Ovary (tissue), 7 donors: ENCODE measurements at regions not wholly inside any gene's neighbourhood (a gene's known extent, or its start where the extent isn't known, plus 50 kb on each side); places are given as distances from the start of the nearest gene placed in this dataset.

Experiments used
- DNase-seq, 5 donors: peaks; one replicate each; pipeline ENCODE4 v3.0.0-alpha.2; 2019 to 2020
- H3K27ac ChIP-seq, 2 donors: fragments of 200-600 bp; one replicate each; pipeline versions ENCODE4 v1.5.1 to v1.8.0; 2019 to 2022
- H3K27me3 ChIP-seq: fragments of 200-600 bp; one replicate; pipeline ENCODE4 v1.8.0; 2022
- H3K36me3 ChIP-seq: fragments of 200-600 bp; sonication (generic); one replicate; pipeline ENCODE4 v1.5.1; 2019
- H3K4me1 ChIP-seq: one replicate; pipeline ENCODE4 v1.8.1; 2013; ENCODE audit warnings: mild to moderate bottlenecking, moderate library complexity; ENCODE audit not compliant: insufficient read depth
- H3K4me3 ChIP-seq: fragments of 200-600 bp; sonication (generic); one replicate; pipeline ENCODE4 v1.5.1; 2017
- H3K9me3 ChIP-seq, 2 donors: fragments of 200-600 bp in 1 of 2; sonication (generic) in 1 of 2; one replicate each; pipeline versions ENCODE4 v1.5.1 to v1.8.1; 2013 to 2019; ENCODE audit warnings: mild to moderate bottlenecking in 1 of 2, moderate library complexity in 1 of 2
- CTCF ChIP-seq, 3 donors: fragments of 450-650 bp in 2 of 3; fragments of 200-600 bp in 1 of 3; IDR thresholded peaks; one replicate each; pipeline versions ENCODE4 v1.5.1 to v1.8.0; 2016 to 2022; ENCODE audit warnings: antibody characterized with exemption in 3 of 3, mild to moderate bottlenecking in 1 of 3
- EP300 ChIP-seq: sonication (generic); formaldehyde crosslinking; IDR thresholded peaks from one replicate; pipeline ENCODE4 v1.6.1; 2017; ENCODE audit warnings: antibody characterized with exemption
- POLR2A ChIP-seq: fragments of 450-650 bp; IDR thresholded peaks from one replicate; pipeline ENCODE4 v1.6.1; 2017; ENCODE audit warnings: antibody characterized with exemption, mild to moderate bottlenecking, moderate library complexity
- WGBS, 3 donors: extraction: QIAGEN DNeasy Blood & Tissue Kit in 1 of 3; methylation state at CpG; one replicate each; pipeline versions ENCODE4 v1.1.5 to v1.1.7; 2013 to 2017; 5-methylcytosine and 5-hydroxymethylcytosine counted together
- intact Hi-C, 4 donors: fragments of 100-400 bp; cut with DNase I; formaldehyde crosslinking; loops; one replicate each; pipeline versions ENCODE4 v1.11.0 to v1.15.1; 2022 to 2023
- donor health status: DM: no; HTN: no; CAD: no; lungs with moderate emphysema.
- donor health status: DM: no; HTN: no; CAD: no.
- donor health status: Bipolar disorder and iron deficiency.
- donor health status: DM: no; HTN: no; CAD: no.
- donor health status: DM: yes; HTN: yes; CAD: no.

DNA sequence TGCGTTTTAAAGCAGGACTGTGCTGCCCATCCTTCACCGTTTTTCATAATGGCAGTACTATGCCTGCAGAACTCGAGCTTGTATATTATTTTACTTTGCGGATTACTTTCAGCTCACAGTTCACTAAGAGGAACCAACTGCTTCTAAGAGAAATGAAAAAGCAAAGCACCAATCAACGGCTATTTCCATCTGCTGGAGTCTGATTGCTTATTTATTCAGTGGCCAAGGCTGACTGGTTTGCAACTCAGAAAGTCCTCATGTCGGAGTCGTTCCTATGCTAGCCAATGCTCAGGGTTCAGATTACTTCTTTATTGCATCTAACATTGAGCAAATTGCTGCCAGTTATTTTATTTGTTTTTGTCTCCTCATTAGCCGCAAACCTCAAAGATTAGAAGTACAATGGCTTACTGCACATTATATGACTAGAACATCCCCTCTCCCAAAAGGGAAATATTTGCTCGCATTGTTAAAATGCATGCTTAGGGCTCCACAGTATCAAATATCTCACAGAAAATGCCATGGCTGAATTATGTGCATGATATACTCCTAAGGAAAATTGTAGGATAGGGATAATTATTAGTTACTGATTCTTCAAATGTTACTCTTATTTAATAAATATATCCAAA, 1628.2 kb upstream of the ADGRL3 start:
- no peak overlapping the region for H3K27ac ChIP-seq
- H3K27me3 ChIP-seq, result no peaks in the 10 kb centered on the region
- DNase-seq, result no peak
- WGBS, 3 donors, result 54 to 63% (median 59%) methylated on average over 9 of the region's 9 CpGs
- intact Hi-C loops, result no loop called here
- no peak for TF ChIP-seq EP300
- no peak for TF ChIP-seq CTCF (IDR thresholded peaks at IDR 0.05)
- TF ChIP-seq POLR2A, result no peak
- no peaks in the 10 kb centered on the region for H3K36me3 ChIP-seq
- no peaks in the 10 kb centered on the region for H3K9me3 ChIP-seq
- no peak overlapping the region for H3K4me3 ChIP-seq
- no peaks in the 10 kb centered on the region for H3K4me1 ChIP-seq

DNA sequence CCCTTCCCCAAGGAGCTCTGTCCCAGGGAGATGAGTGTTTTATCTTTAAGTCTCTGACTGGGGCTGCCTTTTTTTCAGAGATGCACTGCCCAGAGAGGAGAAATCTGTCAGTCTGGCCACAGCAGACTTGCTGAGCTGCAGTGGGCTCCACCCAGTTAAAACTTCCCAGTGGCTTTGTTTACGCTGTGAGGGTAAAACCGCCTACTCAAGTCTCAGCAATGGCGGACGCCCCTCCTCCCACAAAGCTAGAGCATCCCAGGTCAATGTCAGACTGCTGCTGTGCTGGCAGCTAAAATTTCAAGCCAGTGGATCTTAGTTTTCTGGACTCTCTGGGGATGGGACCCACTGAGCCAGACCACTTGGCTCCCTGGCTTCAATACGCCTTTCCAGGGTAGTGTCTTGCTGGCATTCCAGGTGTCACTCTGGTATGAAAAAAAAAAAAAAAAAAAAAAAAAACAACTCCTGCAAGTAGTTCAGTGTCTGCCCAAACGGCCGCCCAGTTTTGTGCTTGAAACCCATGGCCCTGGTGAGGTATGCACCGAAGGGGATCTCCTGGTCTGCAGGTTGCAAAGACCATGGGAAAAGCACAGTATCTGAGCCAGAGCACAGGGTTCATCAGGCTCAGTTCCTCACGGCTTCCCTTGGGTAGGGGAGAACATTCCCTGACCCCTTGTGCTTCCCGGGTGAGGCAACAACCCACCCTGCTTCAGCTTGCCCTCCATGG, 1616.1 kb upstream of the ADGRL3 start:
- WGBS, 3 donors, result 73 to 84% (median 81%) methylated on average over 10 of the region's 10 CpGs
- no peak for DNase-seq
- no peaks in the 10 kb centered on the region for H3K27me3 ChIP-seq

DNA sequence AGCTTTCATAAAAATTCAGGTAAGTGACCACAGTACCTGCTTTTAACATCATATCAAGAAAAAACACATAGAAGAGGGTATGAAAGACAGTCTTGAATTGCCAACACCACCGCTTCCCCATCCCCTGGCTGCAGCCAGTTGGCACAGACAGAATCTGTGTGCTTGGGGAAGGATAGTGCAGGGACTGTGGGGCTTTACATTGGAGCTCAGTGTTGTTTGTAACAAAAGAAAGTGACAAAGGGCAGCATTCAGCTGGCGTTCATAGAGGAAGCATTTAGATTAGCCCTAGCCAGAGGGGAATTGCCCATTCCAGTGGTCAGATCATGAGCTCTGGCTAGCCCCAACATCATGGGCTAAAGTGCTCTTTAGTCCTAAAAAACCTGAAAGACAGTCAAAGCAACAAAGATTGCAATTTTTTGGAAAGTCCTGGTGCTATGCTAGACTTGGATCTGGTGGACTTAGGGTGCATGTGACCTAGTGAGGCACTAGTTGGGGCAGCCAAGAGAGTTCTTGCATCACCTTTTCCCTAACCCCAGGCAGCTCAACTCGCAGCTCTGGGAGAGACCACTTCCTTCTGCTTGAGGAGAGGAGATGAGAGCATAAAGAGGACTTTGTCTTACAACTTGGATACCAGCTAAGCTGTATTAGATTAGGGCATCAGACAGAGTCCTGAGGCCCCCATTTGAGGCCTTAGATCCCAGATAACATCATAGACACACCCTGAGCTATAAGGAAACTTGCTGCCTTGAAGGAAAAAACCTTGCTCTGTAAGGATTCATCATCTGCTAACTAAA, 1602.4 kb upstream of the ADGRL3 start:
- intact Hi-C loops, result no loop called here
- Histone ChIP-seq H3K9me3 (no peaks in the 10 kb centered on the region), H3K4me1 (no peaks in the 10 kb centered on the region), H3K4me3 (no peak overlapping the region), H3K27me3 (no peaks in the 10 kb centered on the region), H3K27ac (no peak overlapping the region), H3K36me3 (no peaks in the 10 kb centered on the region)
- DNase-seq, result no peak
- TF ChIP-seq EP300 (no peak), CTCF (IDR thresholded peaks at IDR 0.05) (no peak), POLR2A (no peak)
- WGBS, 3 donors, result 60 to 83% (median 62%) methylated on average over 3 of the region's 3 CpGs

More for the DNA sequence above, 1616.1 kb upstream of the ADGRL3 start:
- Histone ChIP-seq H3K4me3 (no peak overlapping the region), H3K27ac (no peak overlapping the region), H3K4me1 (no peaks in the 10 kb centered on the region), H3K36me3 (no peaks in the 10 kb centered on the region), H3K9me3 (no peaks in the 10 kb centered on the region)
- intact Hi-C loops, result no loop called here
- TF ChIP-seq POLR2A, result no peak
- TF ChIP-seq CTCF (IDR thresholded peaks at IDR 0.05), result no peak
- no peak for TF ChIP-seq EP300

- H3K36me3 ChIP-seq, result no peaks in the 10 kb centered on the region
- intact Hi-C loops, result no loop called here
- WGBS, 3 donors, result 56 to 75% (median 64%) methylated on average over 1 of the region's 1 CpG
- H3K27ac ChIP-seq, result no peak overlapping the region
- no peaks in the 10 kb centered on the region for H3K4me1 ChIP-seq
- no peak overlapping the region for H3K4me3 ChIP-seq
- no peak for DNase-seq
- H3K9me3 ChIP-seq, result no peaks in the 10 kb centered on the region
- H3K27me3 ChIP-seq, result no peaks in the 10 kb centered on the region
- TF ChIP-seq CTCF (IDR thresholded peaks at IDR 0.05), result no peak
- TF ChIP-seq EP300, result no peak
- no peak for TF ChIP-seq POLR2A
Observed at GRCh38 chr4:59598330-59598618, 1601.9 kb upstream of the ADGRL3 start.
